ENCODE measurements at regions not wholly inside any gene's neighbourhood (a gene's known extent, or its start where the extent isn't known, plus 50 kb on each side); places are given as distances from the start of the nearest gene placed in this dataset.

- H3K27me3 ChIP-seq (ENCODE audit: insufficient read depth, low read depth, severe bottlenecking) = peaks cover 7% of the 10 kb centered on the region
- H3K9me3 ChIP-seq (ENCODE audit: severe bottlenecking) = no peaks in the 10 kb centered on the region
- no peak for TF ChIP-seq CTCF (IDR thresholded peaks at IDR 0.05; ENCODE audit: low read depth, low read length)
- H3K27ac ChIP-seq = no peak overlapping the region
- DNase-seq = no peak
- no peak overlapping the region for H3K4me3 ChIP-seq (ENCODE audit: low read depth, low read length)
- no peaks in the 10 kb centered on the region for H3K36me3 ChIP-seq
Measured at GRCh38 chr12:115249671-115250278, 565.8 kb upstream of the TBX3 start.

GRCh38 chr12:115245020-115245419, 561.0 kb upstream of the TBX3 start:
- no peak for TF ChIP-seq CTCF (IDR thresholded peaks at IDR 0.05; ENCODE audit: low read depth, low read length)
- Histone ChIP-seq H3K27ac (no peak overlapping the region), H3K9me3 (ENCODE audit: severe bottlenecking) (no peaks in the 10 kb centered on the region), H3K4me3 (ENCODE audit: low read depth, low read length) (no peak overlapping the region), H3K27me3 (ENCODE audit: insufficient read depth, low read depth, severe bottlenecking) (peaks cover 7% of the 10 kb centered on the region), H3K36me3 (no peaks in the 10 kb centered on the region)
- DNase-seq = no peak

GRCh38 chr12:115243933-115244628, 560.1 kb upstream of the TBX3 start:
- TF ChIP-seq CTCF (IDR thresholded peaks at IDR 0.05; ENCODE audit: low read depth, low read length) = no peak
- DNase-seq = no peak
- Histone ChIP-seq H3K4me3 (ENCODE audit: low read depth, low read length) (no peak overlapping the region), H3K27ac (no peak overlapping the region), H3K27me3 (ENCODE audit: insufficient read depth, low read depth, severe bottlenecking) (peaks cover 3% of the 10 kb centered on the region), H3K36me3 (no peaks in the 10 kb centered on the region), H3K9me3 (ENCODE audit: severe bottlenecking) (no peaks in the 10 kb centered on the region)

GRCh38 chr12:115240251-115240650, 556.3 kb upstream of the TBX3 start:
- no peak for DNase-seq
- no peaks in the 10 kb centered on the region for H3K36me3 ChIP-seq
- no peaks in the 10 kb centered on the region for H3K9me3 ChIP-seq (ENCODE audit: severe bottlenecking)
- H3K4me3 ChIP-seq (ENCODE audit: low read depth, low read length) = no peak overlapping the region
- no peak for TF ChIP-seq CTCF (IDR thresholded peaks at IDR 0.05; ENCODE audit: low read depth, low read length)
- H3K27ac ChIP-seq = no peak overlapping the region
- peaks cover 4% of the 10 kb centered on the region for H3K27me3 ChIP-seq (ENCODE audit: insufficient read depth, low read depth, severe bottlenecking)

- Histone ChIP-seq H3K9me3 (ENCODE audit: severe bottlenecking) (no peaks in the 10 kb centered on the region), H3K4me3 (ENCODE audit: low read depth, low read length) (no peak overlapping the region), H3K36me3 (no peaks in the 10 kb centered on the region), H3K27ac (no peak overlapping the region), H3K27me3 (ENCODE audit: insufficient read depth, low read depth, severe bottlenecking) (peaks cover 4% of the 10 kb centered on the region)
- no peak for TF ChIP-seq CTCF (IDR thresholded peaks at IDR 0.05; ENCODE audit: low read depth, low read length)
- no peak for DNase-seq
Measured at GRCh38 chr12:115235880-115236279, 551.9 kb upstream of the TBX3 start.

Measured in WERI-Rb-1 (cell line).